Ishikawa (cell line): ENCODE measurements at regions not wholly inside any gene's neighbourhood (a gene's known extent, or its start where the extent isn't known, plus 50 kb on each side); places are given as distances from the start of the nearest gene placed in this dataset.

Source experiments
- CEBPB ChIP-seq: IDR thresholded peaks from 2 replicates; pipeline ENCODE4 v1.6.1; 2012
- CREB1 ChIP-seq: IDR thresholded peaks from 2 replicates; pipeline ENCODE4 v1.6.1; 2012; ENCODE audit warnings: low read depth
- EGR1 ChIP-seq: IDR thresholded peaks from 2 replicates; pipeline ENCODE4 v1.6.1; 2012
- EP300 ChIP-seq: IDR thresholded peaks from 2 replicates; pipeline ENCODE4 v1.6.1; 2012; ENCODE audit warnings: borderline replicate concordance
- FOXM1 ChIP-seq: IDR thresholded peaks from 2 replicates; pipeline ENCODE4 v1.6.1; 2012; ENCODE audit warnings: low read depth, borderline replicate concordance
- NFIC ChIP-seq: IDR thresholded peaks from 2 replicates; pipeline ENCODE4 v1.6.1; 2012
- RAD21 ChIP-seq: IDR thresholded peaks from 2 replicates; pipeline ENCODE4 v1.6.1; 2012; ENCODE audit warnings: low read depth
- TAF1 ChIP-seq: IDR thresholded peaks from 2 replicates; pipeline ENCODE4 v1.6.1; 2012; ENCODE audit warnings: low read depth, mild to moderate bottlenecking
- TCF12 ChIP-seq: IDR thresholded peaks from 2 replicates; pipeline ENCODE4 v1.6.1; 2012; ENCODE audit warnings: low read depth
- TEAD4 ChIP-seq: IDR thresholded peaks from 2 replicates; pipeline ENCODE4 v1.6.1; 2012
- USF1 ChIP-seq: IDR thresholded peaks from 2 replicates; pipeline ENCODE4 v1.6.1; 2012
- YY1 ChIP-seq: IDR thresholded peaks from 2 replicates; pipeline ENCODE4 v1.6.1; 2012; ENCODE audit warnings: low read depth
- ZBTB7A ChIP-seq: IDR thresholded peaks from 2 replicates; pipeline ENCODE4 v1.6.1; 2012; ENCODE audit warnings: low read depth
- TF ChIP-seq, protein P1 (sequence below): IDR thresholded peaks from 2 replicates; pipeline ENCODE4 v1.6.1; 2012
- TF ChIP-seq, protein P2 (sequence below): IDR thresholded peaks from 2 replicates; pipeline ENCODE4 v1.6.1; 2012; ENCODE audit warnings: low read depth, mild to moderate bottlenecking

DNA sequence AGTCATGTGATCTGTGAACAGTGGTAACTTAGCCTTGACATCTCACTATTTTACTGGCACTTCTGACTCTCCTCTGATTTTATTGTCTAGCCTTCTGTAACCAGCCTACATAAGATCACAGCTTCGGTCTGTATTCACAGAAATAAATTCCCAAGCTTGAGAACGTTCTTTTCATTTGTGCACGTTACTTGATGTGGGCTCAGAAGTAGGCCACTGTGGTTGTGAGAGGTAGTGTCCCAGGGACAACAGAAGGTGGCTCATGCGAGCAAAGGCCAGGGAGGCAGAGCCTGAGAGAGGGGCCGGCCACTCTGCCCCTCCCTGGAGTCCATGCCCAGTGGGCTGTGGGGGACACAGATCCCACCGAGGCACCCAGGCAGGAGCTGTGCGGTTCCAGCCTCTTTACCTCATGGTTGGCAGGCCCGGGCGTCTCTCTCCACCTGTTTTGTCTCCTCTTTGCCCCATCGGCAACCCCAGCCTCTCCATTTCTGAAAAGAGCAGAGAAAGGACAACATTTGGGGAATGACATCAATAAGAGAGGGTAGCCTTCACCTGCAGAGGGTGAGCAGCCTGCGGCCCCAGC, 207.5 kb upstream of the CST7 start:
- TF ChIP-seq CREB1 (no peak), NFIC (no peak), TCF12 (no peak), YY1 (no peak), EP300 (no peak), EGR1 (no peak), TAF1 (no peak), ZBTB7A (no peak), TEAD4 (no peak), CEBPB (no peak), FOXM1 (no peak), USF1 (no peak)
- TF ChIP-seq, protein P1, sequence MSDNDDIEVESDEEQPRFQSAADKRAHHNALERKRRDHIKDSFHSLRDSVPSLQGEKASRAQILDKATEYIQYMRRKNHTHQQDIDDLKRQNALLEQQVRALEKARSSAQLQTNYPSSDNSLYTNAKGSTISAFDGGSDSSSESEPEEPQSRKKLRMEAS, result no peak
- TF ChIP-seq, protein P2, sequence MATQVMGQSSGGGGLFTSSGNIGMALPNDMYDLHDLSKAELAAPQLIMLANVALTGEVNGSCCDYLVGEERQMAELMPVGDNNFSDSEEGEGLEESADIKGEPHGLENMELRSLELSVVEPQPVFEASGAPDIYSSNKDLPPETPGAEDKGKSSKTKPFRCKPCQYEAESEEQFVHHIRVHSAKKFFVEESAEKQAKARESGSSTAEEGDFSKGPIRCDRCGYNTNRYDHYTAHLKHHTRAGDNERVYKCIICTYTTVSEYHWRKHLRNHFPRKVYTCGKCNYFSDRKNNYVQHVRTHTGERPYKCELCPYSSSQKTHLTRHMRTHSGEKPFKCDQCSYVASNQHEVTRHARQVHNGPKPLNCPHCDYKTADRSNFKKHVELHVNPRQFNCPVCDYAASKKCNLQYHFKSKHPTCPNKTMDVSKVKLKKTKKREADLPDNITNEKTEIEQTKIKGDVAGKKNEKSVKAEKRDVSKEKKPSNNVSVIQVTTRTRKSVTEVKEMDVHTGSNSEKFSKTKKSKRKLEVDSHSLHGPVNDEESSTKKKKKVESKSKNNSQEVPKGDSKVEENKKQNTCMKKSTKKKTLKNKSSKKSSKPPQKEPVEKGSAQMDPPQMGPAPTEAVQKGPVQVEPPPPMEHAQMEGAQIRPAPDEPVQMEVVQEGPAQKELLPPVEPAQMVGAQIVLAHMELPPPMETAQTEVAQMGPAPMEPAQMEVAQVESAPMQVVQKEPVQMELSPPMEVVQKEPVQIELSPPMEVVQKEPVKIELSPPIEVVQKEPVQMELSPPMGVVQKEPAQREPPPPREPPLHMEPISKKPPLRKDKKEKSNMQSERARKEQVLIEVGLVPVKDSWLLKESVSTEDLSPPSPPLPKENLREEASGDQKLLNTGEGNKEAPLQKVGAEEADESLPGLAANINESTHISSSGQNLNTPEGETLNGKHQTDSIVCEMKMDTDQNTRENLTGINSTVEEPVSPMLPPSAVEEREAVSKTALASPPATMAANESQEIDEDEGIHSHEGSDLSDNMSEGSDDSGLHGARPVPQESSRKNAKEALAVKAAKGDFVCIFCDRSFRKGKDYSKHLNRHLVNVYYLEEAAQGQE, result no peak

DNA sequence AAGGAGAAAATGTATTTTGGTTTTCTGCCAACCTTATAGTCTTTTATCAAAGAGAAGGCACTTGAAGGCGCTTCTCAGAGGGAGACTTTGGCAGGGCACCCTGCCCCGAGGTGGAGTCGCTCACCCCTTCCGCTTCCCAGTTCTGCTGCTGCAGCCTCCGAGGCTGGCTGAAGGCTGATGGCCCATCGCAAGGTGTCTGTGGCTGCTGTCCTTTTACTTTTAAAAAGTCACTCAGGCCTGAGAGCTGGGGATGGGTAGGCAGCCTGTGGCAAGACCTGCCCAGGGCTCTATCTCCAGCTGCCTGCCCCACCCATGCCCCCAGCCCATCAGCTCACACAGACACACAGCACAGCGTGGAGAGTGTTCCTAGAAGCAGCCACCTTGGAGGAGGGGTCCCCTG, 206.6 kb upstream of the CST7 start:
- TF ChIP-seq TCF12 (no peak), TAF1 (no peak), NFIC (no peak), EGR1 (no peak), USF1 (no peak), CREB1 (no peak), RAD21 (no peak), TEAD4 (no peak), ZBTB7A (no peak), FOXM1 (no peak), YY1 (no peak), EP300 (no peak), CEBPB (no peak)
- TF ChIP-seq, protein P2, result no peak
- TF ChIP-seq, protein P1, result no peak

DNA sequence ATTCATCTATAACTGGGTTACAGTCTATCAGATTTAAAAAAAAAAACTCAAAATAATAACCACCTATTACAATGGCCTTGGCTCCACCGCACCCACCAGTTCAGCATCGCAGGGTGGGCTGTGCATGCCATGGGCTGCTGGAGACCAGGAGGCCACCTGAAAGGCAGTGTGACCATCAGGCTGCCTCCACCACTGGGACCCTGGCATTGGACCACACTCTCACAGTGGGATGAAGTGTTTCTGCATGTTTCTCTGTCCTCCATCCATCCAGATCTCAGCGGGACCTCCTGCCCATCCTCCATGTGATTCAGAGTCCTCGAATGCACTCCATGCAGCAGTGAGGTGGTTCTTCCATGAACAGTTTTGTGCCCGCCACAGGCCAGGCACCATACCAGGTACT, 206.1 kb upstream of the CST7 start:
- no peak for TF ChIP-seq TEAD4
- TF ChIP-seq, protein P2, result no peak
- no peak for TF ChIP-seq FOXM1
- TF ChIP-seq USF1, result no peak
- TF ChIP-seq TCF12, result no peak
- no peak for TF ChIP-seq TAF1
- no peak for TF ChIP-seq ZBTB7A
- TF ChIP-seq YY1, result no peak
- TF ChIP-seq, protein P1, result no peak
- no peak for TF ChIP-seq EP300
- no peak for TF ChIP-seq RAD21
- TF ChIP-seq NFIC, result no peak
- no peak for TF ChIP-seq CEBPB
- TF ChIP-seq EGR1, result no peak
- TF ChIP-seq CREB1, result no peak

GRCh38 chr20:24743641-24744040, 205.4 kb upstream of the CST7 start:
- TF ChIP-seq TAF1 (no peak), CREB1 (no peak), NFIC (no peak), RAD21 (no peak), CEBPB (no peak), USF1 (no peak), YY1 (no peak)
- TF ChIP-seq, protein P2, result no peak
